ENCODE measurements at regions not wholly inside any gene's neighbourhood (a gene's known extent, or its start where the extent isn't known, plus 50 kb on each side); places are given as distances from the start of the nearest gene placed in this dataset.
A peak's percentile ranks its signal among the peaks of the same experiment; 100 is the strongest.
"Not testable (repeated sequence)": the region's sequence is repeated elsewhere in the genome, so short reads cannot be mapped to it uniquely, and the experiment has no call there.

GRCh38 chr2:91763710-91764109 lies 3072.2 kb downstream of the RPIA start:
- no CpG with 5 or more reads among the region's 4 CpGs for WGBS, 2 donors (ENCODE audit: extremely low coverage in 2 of 2, insufficient read length in 2 of 2, insufficient replicate concordance in 1 of 2)
- H3K27ac ChIP-seq (replicated peaks; ENCODE audit: low read length): not testable (repeated sequence)

DNA sequence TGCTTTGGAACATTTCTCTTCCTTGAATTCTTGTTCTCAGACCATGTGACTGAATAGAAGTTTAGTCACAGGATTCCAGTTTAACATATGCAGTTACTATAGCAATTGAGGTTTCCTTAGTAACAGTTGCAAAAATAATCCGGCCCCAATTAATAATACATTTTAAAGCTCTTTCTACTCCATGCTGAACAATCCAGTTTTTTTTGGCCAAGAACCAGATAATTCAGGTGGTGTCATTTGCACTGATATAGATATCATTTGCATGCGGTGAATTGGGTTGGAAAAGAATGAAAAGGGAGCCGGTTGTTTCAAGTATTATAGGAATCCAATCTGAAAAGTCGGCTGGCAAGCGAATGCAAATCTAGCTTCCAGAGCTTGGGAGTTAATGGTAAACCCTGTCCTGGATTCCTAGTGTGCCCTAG lies 3073.1 kb downstream of the RPIA start:
- WGBS, 2 donors (ENCODE audit: extremely low coverage in 2 of 2, insufficient read length in 2 of 2, insufficient replicate concordance in 1 of 2): no CpG with 5 or more reads among the region's 5 CpGs

More at GRCh38 chr2:91763710-91764109, 3072.2 kb downstream of the RPIA start:
- not testable (repeated sequence) for H2AK5ac ChIP-seq (ENCODE audit: low read depth, low read length); H3K18ac ChIP-seq (ENCODE audit: low read length); H2BK15ac ChIP-seq (ENCODE audit: low read length); H3K4me2 ChIP-seq (ENCODE audit: insufficient read depth, low read length, poor library complexity, severe bottlenecking); H4K8ac ChIP-seq (ENCODE audit: low read depth, low read length); H3K79me1 ChIP-seq (ENCODE audit: low read depth, low read length); H3K4me3 ChIP-seq (ENCODE audit: low read length in 2 of 2); H2BK12ac ChIP-seq (ENCODE audit: low read length); H2BK5ac ChIP-seq (ENCODE audit: low read length); H4K91ac ChIP-seq (ENCODE audit: low read depth, low read length, poor library complexity); H3K4ac ChIP-seq (ENCODE audit: low read length); H3K14ac ChIP-seq (ENCODE audit: low read length); H3K9ac ChIP-seq (ENCODE audit: low read depth, low read length, poor library complexity); H3K36me3 ChIP-seq (replicated peaks in 1 of 2; ENCODE audit: control insufficient read depth in 2 of 2, insufficient read depth in 2 of 2, low read length in 2 of 2); H3K9me3 ChIP-seq (replicated peaks in 1 of 2; ENCODE audit: control insufficient read depth in 2 of 2, insufficient read depth in 1 of 2, low read depth in 1 of 2, low read length in 2 of 2); H3K23ac ChIP-seq (ENCODE audit: low read depth, low read length, poor library complexity); H3K4me1 ChIP-seq (ENCODE audit: control insufficient read depth in 2 of 2, insufficient read depth in 1 of 2, low read depth in 1 of 2, low read length in 2 of 2); DNase-seq (ENCODE audit: low spot score); H3K27me3 ChIP-seq (ENCODE audit: control insufficient read depth in 3 of 3, insufficient read depth in 3 of 3, low read depth in 1 of 3, low read length in 3 of 3); H2BK120ac ChIP-seq (ENCODE audit: low read depth, low read length)
- H2AFZ ChIP-seq (ENCODE audit: low read length): peak overlapping the region; percentile 53

GRCh38 chr2:91765018-91765754 lies 3073.7 kb downstream of the RPIA start:
- not testable (repeated sequence) for H3K79me1 ChIP-seq (ENCODE audit: low read depth, low read length); H3K23ac ChIP-seq (ENCODE audit: low read depth, low read length, poor library complexity); H3K9ac ChIP-seq (ENCODE audit: low read depth, low read length, poor library complexity); H3K4ac ChIP-seq (ENCODE audit: low read length); H3K18ac ChIP-seq (ENCODE audit: low read length); H2BK15ac ChIP-seq (ENCODE audit: low read length); H3K14ac ChIP-seq (ENCODE audit: low read length); H3K4me2 ChIP-seq (ENCODE audit: insufficient read depth, low read length, poor library complexity, severe bottlenecking); H4K8ac ChIP-seq (ENCODE audit: low read depth, low read length); H3K36me3 ChIP-seq (replicated peaks in 1 of 2; ENCODE audit: control insufficient read depth in 2 of 2, insufficient read depth in 2 of 2, low read length in 2 of 2); H3K9me3 ChIP-seq (replicated peaks in 1 of 2; ENCODE audit: control insufficient read depth in 2 of 2, insufficient read depth in 1 of 2, low read depth in 1 of 2, low read length in 2 of 2); H3K27me3 ChIP-seq (ENCODE audit: control insufficient read depth in 3 of 3, insufficient read depth in 3 of 3, low read depth in 1 of 3, low read length in 3 of 3); DNase-seq (ENCODE audit: low spot score); H4K91ac ChIP-seq (ENCODE audit: low read depth, low read length, poor library complexity); H3K27ac ChIP-seq (replicated peaks; ENCODE audit: low read length); H2BK120ac ChIP-seq (ENCODE audit: low read depth, low read length); H3K4me3 ChIP-seq (ENCODE audit: low read length in 2 of 2); H2BK5ac ChIP-seq (ENCODE audit: low read length); H3K4me1 ChIP-seq (ENCODE audit: control insufficient read depth in 2 of 2, insufficient read depth in 1 of 2, low read depth in 1 of 2, low read length in 2 of 2); H2BK12ac ChIP-seq (ENCODE audit: low read length); H2AK5ac ChIP-seq (ENCODE audit: low read depth, low read length)
- no CpG with 5 or more reads among the region's 7 CpGs for WGBS, 2 donors (ENCODE audit: extremely low coverage in 2 of 2, insufficient read length in 2 of 2, insufficient replicate concordance in 1 of 2)
- H2AFZ ChIP-seq (ENCODE audit: low read length): peak overlapping the region; percentile 29

More for the DNA sequence above, 3073.1 kb downstream of the RPIA start:
- H2BK5ac ChIP-seq (ENCODE audit: low read length); H3K4me2 ChIP-seq (ENCODE audit: insufficient read depth, low read length, poor library complexity, severe bottlenecking); H3K4me1 ChIP-seq (ENCODE audit: control insufficient read depth in 2 of 2, insufficient read depth in 1 of 2, low read depth in 1 of 2, low read length in 2 of 2); H3K4me3 ChIP-seq (ENCODE audit: low read length in 2 of 2); H4K8ac ChIP-seq (ENCODE audit: low read depth, low read length); H2AK5ac ChIP-seq (ENCODE audit: low read depth, low read length); H3K9me3 ChIP-seq (replicated peaks in 1 of 2; ENCODE audit: control insufficient read depth in 2 of 2, insufficient read depth in 1 of 2, low read depth in 1 of 2, low read length in 2 of 2); H3K27ac ChIP-seq (replicated peaks; ENCODE audit: low read length); H3K4ac ChIP-seq (ENCODE audit: low read length); H3K18ac ChIP-seq (ENCODE audit: low read length); H3K23ac ChIP-seq (ENCODE audit: low read depth, low read length, poor library complexity); DNase-seq (ENCODE audit: low spot score); H2BK15ac ChIP-seq (ENCODE audit: low read length); H4K91ac ChIP-seq (ENCODE audit: low read depth, low read length, poor library complexity); H3K9ac ChIP-seq (ENCODE audit: low read depth, low read length, poor library complexity); H3K14ac ChIP-seq (ENCODE audit: low read length); H3K36me3 ChIP-seq (replicated peaks in 1 of 2; ENCODE audit: control insufficient read depth in 2 of 2, insufficient read depth in 2 of 2, low read length in 2 of 2); H2BK12ac ChIP-seq (ENCODE audit: low read length); H3K27me3 ChIP-seq (ENCODE audit: control insufficient read depth in 3 of 3, insufficient read depth in 3 of 3, low read depth in 1 of 3, low read length in 3 of 3); H3K79me1 ChIP-seq (ENCODE audit: low read depth, low read length); H2BK120ac ChIP-seq (ENCODE audit: low read depth, low read length): not testable (repeated sequence)
- peak overlapping the region; percentile 29 for H2AFZ ChIP-seq (ENCODE audit: low read length)

DNA sequence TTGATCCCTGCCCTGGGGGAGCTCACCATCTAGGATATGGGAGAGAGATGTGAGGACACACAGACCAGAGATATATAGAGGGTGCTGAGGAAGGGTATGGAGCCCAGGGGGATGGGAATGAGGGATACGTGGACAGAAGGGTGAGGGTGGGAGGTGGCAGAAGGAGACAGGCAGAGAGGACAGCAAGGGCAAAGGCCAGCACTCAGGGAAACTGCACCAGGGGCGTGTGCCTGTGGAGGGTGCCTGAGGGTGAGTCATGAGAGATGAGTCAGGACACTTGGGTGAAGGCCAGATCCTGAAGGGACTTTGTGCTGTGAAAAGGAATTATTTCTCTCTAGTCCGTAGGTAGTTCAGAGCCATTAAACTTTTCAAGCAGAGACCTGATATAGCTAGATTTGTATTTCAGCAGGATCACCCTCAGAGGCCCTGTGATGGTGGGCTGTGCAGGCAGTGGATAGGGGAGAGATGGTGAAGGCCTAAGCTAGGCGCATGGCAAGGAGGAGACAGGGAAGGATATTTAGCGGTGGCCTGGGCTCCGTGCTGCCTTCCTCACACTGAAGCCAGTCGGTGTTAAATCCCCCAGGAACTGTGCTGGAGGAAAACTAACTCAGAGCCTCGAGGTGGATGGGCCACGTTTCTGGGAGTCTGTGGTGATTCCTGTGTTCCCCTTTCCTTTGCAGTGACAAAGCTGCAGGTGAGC lies 3075.0 kb downstream of the RPIA start:
- not testable (repeated sequence) for H2BK5ac ChIP-seq (ENCODE audit: low read length); DNase-seq (ENCODE audit: low spot score); H2BK15ac ChIP-seq (ENCODE audit: low read length); H3K18ac ChIP-seq (ENCODE audit: low read length); H2BK12ac ChIP-seq (ENCODE audit: low read length); H3K23ac ChIP-seq (ENCODE audit: low read depth, low read length, poor library complexity); H3K4ac ChIP-seq (ENCODE audit: low read length); H3K27me3 ChIP-seq (ENCODE audit: control insufficient read depth in 3 of 3, insufficient read depth in 3 of 3, low read depth in 1 of 3, low read length in 3 of 3); H3K27ac ChIP-seq (replicated peaks; ENCODE audit: low read length); H2AFZ ChIP-seq (ENCODE audit: low read length); H3K4me2 ChIP-seq (ENCODE audit: insufficient read depth, low read length, poor library complexity, severe bottlenecking); H2AK5ac ChIP-seq (ENCODE audit: low read depth, low read length); H4K8ac ChIP-seq (ENCODE audit: low read depth, low read length); H3K79me1 ChIP-seq (ENCODE audit: low read depth, low read length); H4K91ac ChIP-seq (ENCODE audit: low read depth, low read length, poor library complexity); H3K9me3 ChIP-seq (replicated peaks in 1 of 2; ENCODE audit: control insufficient read depth in 2 of 2, insufficient read depth in 1 of 2, low read depth in 1 of 2, low read length in 2 of 2); H2BK120ac ChIP-seq (ENCODE audit: low read depth, low read length); H3K4me3 ChIP-seq (ENCODE audit: low read length in 2 of 2); H3K4me1 ChIP-seq (ENCODE audit: control insufficient read depth in 2 of 2, insufficient read depth in 1 of 2, low read depth in 1 of 2, low read length in 2 of 2); H3K36me3 ChIP-seq (replicated peaks in 1 of 2; ENCODE audit: control insufficient read depth in 2 of 2, insufficient read depth in 2 of 2, low read length in 2 of 2); H3K9ac ChIP-seq (ENCODE audit: low read depth, low read length, poor library complexity)
- peak overlapping the region; percentile 17 for H3K14ac ChIP-seq (ENCODE audit: low read length)
- no CpG with 5 or more reads among the region's 9 CpGs for WGBS, 2 donors (ENCODE audit: extremely low coverage in 2 of 2, insufficient read length in 2 of 2, insufficient replicate concordance in 1 of 2)

Measured in neuronal stem cell (in vitro differentiated cells).